NT2/D1 (cell line): ENCODE measurements at regions not wholly inside any gene's neighbourhood (a gene's known extent, or its start where the extent isn't known, plus 50 kb on each side); places are given as distances from the start of the nearest gene placed in this dataset.

ENCODE experiments used
- DNase-seq: peaks from one replicate; pipeline ENCODE4 v3.0.0-alpha.2; 2011; ENCODE audit warnings: low read depth, low spot score
- H3K27me3 ChIP-seq: 2 replicates; pipeline ENCODE4 v1.6.0; 2011; ENCODE audit warnings: mild to moderate bottlenecking; ENCODE audit not compliant: insufficient read length, insufficient read depth
- H3K36me3 ChIP-seq: 2 replicates; pipeline ENCODE4 v1.6.1; 2011; ENCODE audit warnings: mild to moderate bottlenecking, low read length, mixed read lengths; ENCODE audit not compliant: insufficient read depth, insufficient read length
- H3K4me1 ChIP-seq: 2 replicates; pipeline ENCODE4 v1.5.1; 2011; ENCODE audit not compliant: insufficient read depth, insufficient read length
- H3K4me3 ChIP-seq: 2 replicates; pipeline ENCODE4 v1.5.1; 2011; ENCODE audit warnings: low read depth; ENCODE audit not compliant: insufficient read length
- H3K9ac ChIP-seq: 2 replicates; pipeline ENCODE4 v1.6.0; 2011; ENCODE audit warnings: low read depth; ENCODE audit not compliant: insufficient read length
- H3K9me3 ChIP-seq: 2 replicates; pipeline ENCODE4 v1.5.1; 2011; ENCODE audit warnings: mild to moderate bottlenecking, low read length; ENCODE audit not compliant: insufficient read depth
- SUZ12 ChIP-seq: IDR thresholded peaks from 2 replicates; pipeline ENCODE4 v1.6.1; 2011; ENCODE audit not compliant: insufficient read length, insufficient read depth; ENCODE audit errors: extremely low read depth
- YY1 ChIP-seq: IDR thresholded peaks from 2 replicates; pipeline ENCODE4 v1.6.1; 2011; ENCODE audit not compliant: insufficient read length, insufficient read depth
- ZNF274 ChIP-seq: IDR thresholded peaks from 2 replicates; pipeline ENCODE4 v1.6.1; 2011; ENCODE audit warnings: mild to moderate bottlenecking, low read depth, low read length

DNA sequence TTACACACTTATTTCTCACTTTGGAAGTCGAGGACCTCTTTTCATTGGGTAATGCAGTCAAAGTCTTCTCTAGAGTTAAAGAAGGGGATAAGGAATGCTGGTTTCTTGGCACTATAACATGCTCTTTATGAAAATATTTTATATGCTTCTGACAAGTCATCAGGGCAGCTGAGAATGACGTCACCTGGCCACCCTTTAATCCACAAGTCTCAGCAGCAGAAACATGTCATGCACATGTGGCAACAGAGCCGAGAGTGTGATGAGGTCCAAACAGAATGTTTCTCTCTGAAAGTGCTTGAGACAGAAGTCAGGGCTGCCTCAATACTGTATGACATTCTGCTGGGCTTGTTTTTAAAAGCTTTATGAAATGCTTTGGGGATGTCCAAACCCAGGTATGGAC lies 63.5 kb upstream of the C10orf90 start:
- H3K27me3 ChIP-seq: no peaks in the 10 kb centered on the region
- no peak overlapping the region for H3K9ac ChIP-seq
- no peaks in the 10 kb centered on the region for H3K36me3 ChIP-seq
- no peak for DNase-seq
- no peak overlapping the region for H3K4me3 ChIP-seq
- no peaks in the 10 kb centered on the region for H3K4me1 ChIP-seq
- TF ChIP-seq ZNF274 (no peak), SUZ12 (no peak), YY1 (no peak)
- H3K9me3 ChIP-seq: no peaks in the 10 kb centered on the region

GRCh38 chr10:126734967-126735366 lies 64.5 kb upstream of the C10orf90 start:
- H3K27me3 ChIP-seq: no peaks in the 10 kb centered on the region
- no peak overlapping the region for H3K9ac ChIP-seq
- H3K36me3 ChIP-seq: no peaks in the 10 kb centered on the region
- DNase-seq: no peak
- TF ChIP-seq SUZ12 (no peak), ZNF274 (no peak), YY1 (no peak)
- no peak overlapping the region for H3K4me3 ChIP-seq
- H3K4me1 ChIP-seq: no peaks in the 10 kb centered on the region
- no peaks in the 10 kb centered on the region for H3K9me3 ChIP-seq

DNA sequence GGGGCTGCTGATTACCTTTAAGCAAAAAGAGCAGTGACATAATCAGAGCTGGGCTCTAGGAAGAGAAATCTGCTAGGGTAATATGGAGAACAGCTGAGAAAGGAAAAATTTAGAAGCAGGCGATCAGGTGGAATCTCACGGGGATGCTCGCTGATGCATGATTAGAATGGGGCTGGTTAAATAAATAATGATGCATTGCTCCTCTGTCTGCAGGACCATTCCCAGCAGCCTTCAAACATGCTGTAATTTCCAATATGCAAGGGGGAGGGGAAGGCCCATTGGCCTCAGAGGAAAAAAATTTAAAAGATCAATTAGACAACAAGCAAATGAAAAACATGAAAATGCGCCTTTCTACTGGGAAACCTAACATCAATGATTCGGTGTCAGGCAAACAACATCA lies 65.6 kb upstream of the C10orf90 start:
- no peaks in the 10 kb centered on the region for H3K27me3 ChIP-seq
- no peak overlapping the region for H3K9ac ChIP-seq
- DNase-seq: no peak
- H3K4me3 ChIP-seq: no peak overlapping the region
- H3K36me3 ChIP-seq: no peaks in the 10 kb centered on the region
- no peaks in the 10 kb centered on the region for H3K4me1 ChIP-seq
- H3K9me3 ChIP-seq: no peaks in the 10 kb centered on the region
- TF ChIP-seq ZNF274 (no peak), YY1 (no peak), SUZ12 (no peak)

DNA sequence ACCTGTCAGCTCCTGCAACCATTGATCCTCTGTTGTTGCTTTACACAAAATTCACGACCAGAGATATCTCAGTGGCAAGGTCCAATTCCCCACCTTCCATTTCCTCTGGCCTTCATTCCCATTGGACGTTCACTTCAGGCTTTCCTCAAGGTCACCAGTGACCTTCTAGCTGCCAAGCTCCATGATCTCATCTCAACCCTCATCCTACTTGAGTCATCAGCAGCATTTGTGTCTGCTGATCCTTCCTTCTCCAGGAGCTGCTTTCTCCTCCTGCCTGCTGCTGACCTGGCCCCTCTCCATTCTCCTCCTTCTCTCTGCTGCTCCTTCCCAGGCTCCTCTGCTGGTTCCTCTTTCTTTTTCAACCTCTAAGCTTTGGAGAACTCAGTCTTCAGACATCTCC lies 66.2 kb upstream of the C10orf90 start:
- DNase-seq: no peak

DNA sequence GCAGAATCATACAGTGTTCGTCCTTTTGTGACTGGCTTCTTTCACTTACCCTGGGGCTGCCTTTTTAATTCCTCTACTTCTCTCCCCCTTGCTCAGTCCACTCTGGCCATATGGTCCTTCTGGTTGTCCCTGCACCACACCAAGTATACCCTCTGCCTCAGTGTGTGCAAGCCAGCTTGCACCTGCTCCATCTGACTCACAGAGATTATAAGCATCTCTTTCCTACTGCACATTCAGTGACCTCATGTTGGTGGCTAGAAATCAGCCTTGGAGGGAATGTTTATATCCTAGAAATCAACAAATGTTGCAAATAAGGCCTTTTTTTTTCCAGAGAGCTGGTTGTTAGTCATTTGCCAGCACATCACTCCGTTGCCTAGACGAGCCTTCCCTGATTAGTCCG lies 67.5 kb upstream of the C10orf90 start:
- Histone ChIP-seq H3K9ac (no peak overlapping the region), H3K36me3 (no peaks in the 10 kb centered on the region), H3K4me1 (no peaks in the 10 kb centered on the region), H3K9me3 (no peaks in the 10 kb centered on the region), H3K4me3 (no peak overlapping the region), H3K27me3 (no peaks in the 10 kb centered on the region)
- DNase-seq: no peak
- TF ChIP-seq SUZ12 (no peak), YY1 (no peak), ZNF274 (no peak)

More for the DNA sequence above, 66.2 kb upstream of the C10orf90 start:
- H3K4me1 ChIP-seq: no peaks in the 10 kb centered on the region
- no peak overlapping the region for H3K9ac ChIP-seq
- no peaks in the 10 kb centered on the region for H3K36me3 ChIP-seq
- TF ChIP-seq ZNF274: no peak
- TF ChIP-seq SUZ12: no peak
- TF ChIP-seq YY1: no peak
- H3K9me3 ChIP-seq: no peaks in the 10 kb centered on the region
- H3K27me3 ChIP-seq: no peaks in the 10 kb centered on the region
- no peak overlapping the region for H3K4me3 ChIP-seq

DNA sequence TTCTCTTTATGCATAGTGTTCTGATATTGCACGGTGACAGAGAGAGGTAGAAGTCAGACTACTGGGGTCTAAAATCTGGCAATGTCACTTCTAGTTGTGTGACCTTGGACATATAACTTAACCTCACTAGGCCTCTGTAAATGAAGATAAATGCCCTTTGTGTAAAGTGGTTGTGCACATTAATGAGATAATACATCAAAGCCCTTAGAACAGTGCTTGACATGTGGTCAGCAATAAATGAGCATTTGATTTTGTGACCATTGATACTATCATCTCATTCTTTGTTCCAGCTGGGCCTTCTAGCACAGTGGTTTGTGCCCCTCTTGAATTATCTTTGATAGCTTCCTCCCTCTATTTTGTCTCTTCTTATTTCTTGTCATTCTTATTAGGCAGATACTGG lies 74.1 kb upstream of the C10orf90 start:
- H3K4me1 ChIP-seq: no peaks in the 10 kb centered on the region
- TF ChIP-seq ZNF274 (no peak), YY1 (no peak), SUZ12 (no peak)
- no peaks in the 10 kb centered on the region for H3K27me3 ChIP-seq
- no peaks in the 10 kb centered on the region for H3K9me3 ChIP-seq
- no peaks in the 10 kb centered on the region for H3K36me3 ChIP-seq
- DNase-seq: no peak
- no peak overlapping the region for H3K4me3 ChIP-seq
- H3K9ac ChIP-seq: no peak overlapping the region

- H3K36me3 ChIP-seq: no peaks in the 10 kb centered on the region
- peak; percentile 73 for DNase-seq
Measured at GRCh38 chr10:126749015-126749655, 78.6 kb upstream of the C10orf90 start.

GRCh38 chr10:126754966-126755365 lies 84.5 kb upstream of the C10orf90 start:
- DNase-seq: no peak
- no peak overlapping the region for H3K4me3 ChIP-seq
- peaks cover 9% of the 10 kb centered on the region; the same call in 1 of the 2 replicates for H3K9me3 ChIP-seq
- H3K9ac ChIP-seq: no peak overlapping the region
- no peaks in the 10 kb centered on the region for H3K36me3 ChIP-seq
- H3K4me1 ChIP-seq: no peaks in the 10 kb centered on the region
- no peaks in the 10 kb centered on the region for H3K27me3 ChIP-seq
- no peak for TF ChIP-seq SUZ12
- TF ChIP-seq ZNF274: no peak
- TF ChIP-seq YY1: no peak

More at GRCh38 chr10:126749015-126749655, 78.6 kb upstream of the C10orf90 start:
- TF ChIP-seq ZNF274: no peak
- no peak for TF ChIP-seq SUZ12
- TF ChIP-seq YY1: no peak
- H3K9ac ChIP-seq: no peak overlapping the region
- H3K9me3 ChIP-seq: no peaks in the 10 kb centered on the region
- no peaks in the 10 kb centered on the region for H3K27me3 ChIP-seq
- H3K4me1 ChIP-seq: no peaks in the 10 kb centered on the region
- H3K4me3 ChIP-seq: no peak overlapping the region
